Bronchial epithelial cell (primary cell): ENCODE measurements at regions not wholly inside any gene's neighbourhood (a gene's known extent, or its start where the extent isn't known, plus 50 kb on each side); places are given as distances from the start of the nearest gene placed in this dataset.

Experiments used
- DNase-seq: peaks from one replicate; pipeline ENCODE4 v3.0.0-alpha.2; 2010; ENCODE audit warnings: low read depth
- FAIRE-seq: peaks from 2 replicates; lab custom pipeline; 2011; peaks lifted over from hg19 to GRCh38; lab: Jason Lieb, UNC
- H3K27me3 ChIP-seq: 2 replicates; pipeline ENCODE4 v1.5.1; 2011; ENCODE audit warnings: low read length; ENCODE audit not compliant: control insufficient read depth, insufficient read depth
- H3K36me3 ChIP-seq: 2 replicates; pipeline ENCODE4 v1.5.1; 2011; ENCODE audit warnings: low read length; ENCODE audit not compliant: control insufficient read depth, insufficient read depth
- H3K4me3 ChIP-seq: 2 replicates; pipeline ENCODE4 v1.5.1; 2011; ENCODE audit warnings: mild to moderate bottlenecking, low read depth, low read length, control low read depth
- CTCF ChIP-seq: IDR thresholded peaks from 2 replicates; pipeline ENCODE4 v1.5.1; 2011; ENCODE audit warnings: mild to moderate bottlenecking, moderate library complexity, low read length, control low read depth, inconsistent platforms; ENCODE audit not compliant: insufficient read depth, severe bottlenecking

- FAIRE-seq = no peak
- Histone ChIP-seq H3K4me3 (no peak overlapping the region), H3K27me3 (no peaks in the 10 kb centered on the region), H3K36me3 (no peaks in the 10 kb centered on the region)
- no peak for TF ChIP-seq CTCF
- DNase-seq = no peak
These were observed 304.4 kb downstream of the PCDH17 start for GRCh38 chr13:57935965-57936364.

- Histone ChIP-seq H3K36me3 (no peaks in the 10 kb centered on the region), H3K4me3 (no peak overlapping the region), H3K27me3 (no peaks in the 10 kb centered on the region)
- DNase-seq (no peak), FAIRE-seq (no peak)
- no peak for TF ChIP-seq CTCF
These were observed 314.8 kb downstream of the PCDH17 start for GRCh38 chr13:57946361-57946760.

- Histone ChIP-seq H3K4me3 (no peak overlapping the region), H3K27me3 (no peaks in the 10 kb centered on the region), H3K36me3 (no peaks in the 10 kb centered on the region)
- TF ChIP-seq CTCF = no peak
- FAIRE-seq (no peak), DNase-seq (peak; percentile 84)
These were observed 317.3 kb downstream of the PCDH17 start for GRCh38 chr13:57948884-57949283.

- Histone ChIP-seq H3K36me3 (no peaks in the 10 kb centered on the region), H3K4me3 (no peak overlapping the region), H3K27me3 (no peaks in the 10 kb centered on the region)
- TF ChIP-seq CTCF = no peak
- no peak for FAIRE-seq
- no peak for DNase-seq
These were observed 338.4 kb downstream of the PCDH17 start for GRCh38 chr13:57969951-57970350.

- no peaks in the 10 kb centered on the region for H3K36me3 ChIP-seq
- H3K27me3 ChIP-seq = no peaks in the 10 kb centered on the region
- FAIRE-seq (no peak), DNase-seq (no peak)
- no peak overlapping the region for H3K4me3 ChIP-seq
- no peak for TF ChIP-seq CTCF
These were observed 338.9 kb downstream of the PCDH17 start for GRCh38 chr13:57970404-57970803.

- DNase-seq (no peak), FAIRE-seq (no peak)
- Histone ChIP-seq H3K4me3 (no peak overlapping the region), H3K36me3 (no peaks in the 10 kb centered on the region), H3K27me3 (no peaks in the 10 kb centered on the region)
- no peak for TF ChIP-seq CTCF
These were observed 351.2 kb downstream of the PCDH17 start for GRCh38 chr13:57982782-57983181.
